Trophoblast cell (in vitro differentiated cells and primary cell): ENCODE measurements at regions not wholly inside any gene's neighbourhood (a gene's known extent, or its start where the extent isn't known, plus 50 kb on each side); places are given as distances from the start of the nearest gene placed in this dataset.

Experiments
- DNase-seq, 2 donors: peaks; one replicate each; pipeline ENCODE4 v3.0.0-alpha.2; 2016
- H2AFZ ChIP-seq: 2 replicates; pipeline ENCODE4 v1.6.1; 2013; ENCODE audit warnings: low read length, moderate library complexity, mild to moderate bottlenecking; ENCODE audit not compliant: insufficient read depth, poor library complexity
- H2AK5ac ChIP-seq: 2 replicates; pipeline ENCODE4 v1.6.1; 2013; ENCODE audit warnings: mild to moderate bottlenecking, low read length
- H2BK120ac ChIP-seq: 2 replicates; pipeline ENCODE4 v1.6.1; 2013; ENCODE audit warnings: low read length, mild to moderate bottlenecking, moderate library complexity; ENCODE audit not compliant: insufficient read depth, poor library complexity
- H2BK12ac ChIP-seq: 2 replicates; pipeline ENCODE4 v1.6.1; 2013; ENCODE audit warnings: mild to moderate bottlenecking, low read length, moderate library complexity
- H2BK5ac ChIP-seq: 2 replicates; pipeline ENCODE4 v1.6.1; 2013; ENCODE audit warnings: low read length, low read depth, moderate library complexity, mild to moderate bottlenecking; ENCODE audit not compliant: poor library complexity
- H3K14ac ChIP-seq: 2 replicates; pipeline ENCODE4 v1.6.1; 2013; ENCODE audit warnings: mild to moderate bottlenecking, low read length
- H3K18ac ChIP-seq: 2 replicates; pipeline ENCODE4 v1.6.1; 2013; ENCODE audit warnings: mild to moderate bottlenecking, low read length
- H3K23ac ChIP-seq: 2 replicates; pipeline ENCODE4 v1.6.1; 2013; ENCODE audit warnings: low read length
- H3K27ac ChIP-seq: 2 replicates; pipeline ENCODE4 v1.5.1; 2013; ENCODE audit warnings: low read depth, mild to moderate bottlenecking, inconsistent platforms, low read length, moderate library complexity
- H3K27me3 ChIP-seq: 2 replicates; pipeline ENCODE4 v1.6.1; 2013; ENCODE audit warnings: inconsistent platforms, mild to moderate bottlenecking, low read length, moderate library complexity; ENCODE audit not compliant: insufficient read depth
- H3K36me3 ChIP-seq, 2 experiments: 1 replicate in 1 of 2; 2 replicates in 1 of 2; pipeline ENCODE4 v1.6.1; 2013; ENCODE audit warnings: low read length in 2 of 2, mild to moderate bottlenecking in 2 of 2, moderate library complexity in 1 of 2; ENCODE audit not compliant: insufficient read depth in 2 of 2, control insufficient read depth in 1 of 2
- H3K4ac ChIP-seq: 2 replicates; pipeline ENCODE4 v1.6.1; 2013; ENCODE audit warnings: low read depth, mild to moderate bottlenecking, low read length, moderate library complexity
- H3K4me1 ChIP-seq, 2 experiments: 1 replicate in 1 of 2; 2 replicates in 1 of 2; pipeline ENCODE4 v1.6.1; 2013; ENCODE audit warnings: low read length in 2 of 2, mild to moderate bottlenecking in 2 of 2, moderate library complexity in 1 of 2; ENCODE audit not compliant: insufficient read depth in 2 of 2, control insufficient read depth in 1 of 2
- H3K4me2 ChIP-seq: 2 replicates; pipeline ENCODE4 v1.6.1; 2013; ENCODE audit warnings: inconsistent platforms, mild to moderate bottlenecking, low read length, moderate library complexity
- H3K4me3 ChIP-seq: 2 replicates; pipeline ENCODE4 v1.5.1; 2013; ENCODE audit warnings: mild to moderate bottlenecking, low read depth, low read length, inconsistent platforms
- H3K79me1 ChIP-seq: one replicate; pipeline ENCODE4 v1.6.1; 2013; ENCODE audit warnings: low read length
- H3K79me2 ChIP-seq: 2 replicates; pipeline ENCODE4 v1.6.1; 2013; ENCODE audit warnings: low read length, mild to moderate bottlenecking; ENCODE audit not compliant: control insufficient read depth, insufficient read depth, poor library complexity
- H3K9ac ChIP-seq: 2 replicates; pipeline ENCODE4 v1.6.1; 2013; ENCODE audit warnings: mild to moderate bottlenecking, low read length
- H3K9me3 ChIP-seq: 2 replicates; pipeline ENCODE4 v1.6.1; 2013; ENCODE audit warnings: low read depth, mild to moderate bottlenecking, control low read depth, inconsistent platforms, low read length; ENCODE audit not compliant: insufficient read depth
- H4K12ac ChIP-seq: 2 replicates; pipeline ENCODE4 v1.6.1; 2013; ENCODE audit warnings: low read depth, mild to moderate bottlenecking, low read length, moderate library complexity
- H4K8ac ChIP-seq: 2 replicates; pipeline ENCODE4 v1.6.1; 2013; ENCODE audit warnings: low read depth, mild to moderate bottlenecking, low read length, moderate library complexity
- H4K91ac ChIP-seq: one replicate; pipeline ENCODE4 v1.6.1; 2013; ENCODE audit warnings: low read depth, mild to moderate bottlenecking, low read length, moderate library complexity
- WGBS: extraction: QIAGEN DNeasy Blood & Tissue Kit; methylation state at CpG from one replicate; pipeline ENCODE4 v1.1.7; 2013; ENCODE audit warnings: missing lambda C conversion rate; ENCODE audit not compliant: insufficient read length, insufficient coverage; ENCODE audit errors: extremely low coverage; 5-methylcytosine and 5-hydroxymethylcytosine counted together

DNA sequence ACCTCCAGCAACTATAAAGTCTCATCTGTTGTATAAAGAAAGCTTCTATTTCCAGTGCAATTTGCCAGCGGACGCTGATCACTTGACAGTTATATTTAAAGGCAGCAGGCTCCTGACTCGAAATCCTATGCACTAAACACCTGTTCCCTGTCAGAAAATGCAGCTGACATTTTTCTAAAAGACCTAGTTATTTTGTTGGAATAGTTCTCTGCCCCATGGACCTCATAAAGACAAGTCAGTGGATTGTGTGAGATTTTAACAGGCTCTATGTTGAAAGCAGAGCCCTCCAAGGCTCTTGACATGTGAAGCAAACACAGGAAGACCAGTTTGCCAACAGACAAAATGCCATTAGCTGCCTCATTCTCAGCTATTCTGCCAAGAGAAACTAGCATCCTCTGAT is 304.7 kb upstream of the KLF12 start:
- no peak overlapping the region for H3K23ac ChIP-seq
- no peaks in the 10 kb centered on the region for H3K36me3 ChIP-seq
- no peak overlapping the region for H3K9ac ChIP-seq
- H3K9me3 ChIP-seq = no peaks in the 10 kb centered on the region
- H3K14ac ChIP-seq = no peak overlapping the region
- no peak overlapping the region for H2AFZ ChIP-seq
- no peak overlapping the region for H3K18ac ChIP-seq
- no peak overlapping the region for H4K8ac ChIP-seq
- H3K27ac ChIP-seq = no peak overlapping the region
- no CpG with 5 or more reads among the region's 3 CpGs for WGBS
- H3K79me2 ChIP-seq = no peaks in the 10 kb centered on the region
- H2AK5ac ChIP-seq = no peak overlapping the region
- no peak overlapping the region for H2BK12ac ChIP-seq
- no peak for DNase-seq
- no peak overlapping the region for H2BK120ac ChIP-seq
- no peaks in the 10 kb centered on the region for H3K79me1 ChIP-seq
- H3K27me3 ChIP-seq = no peaks in the 10 kb centered on the region
- H3K4me3 ChIP-seq = no peak overlapping the region
- H3K4me2 ChIP-seq = no peak overlapping the region
- no peak overlapping the region for H4K12ac ChIP-seq
- no peak overlapping the region for H2BK5ac ChIP-seq
- no peaks in the 10 kb centered on the region for H3K4me1 ChIP-seq
- no peak overlapping the region for H3K4ac ChIP-seq
- H4K91ac ChIP-seq = no peak overlapping the region

DNA sequence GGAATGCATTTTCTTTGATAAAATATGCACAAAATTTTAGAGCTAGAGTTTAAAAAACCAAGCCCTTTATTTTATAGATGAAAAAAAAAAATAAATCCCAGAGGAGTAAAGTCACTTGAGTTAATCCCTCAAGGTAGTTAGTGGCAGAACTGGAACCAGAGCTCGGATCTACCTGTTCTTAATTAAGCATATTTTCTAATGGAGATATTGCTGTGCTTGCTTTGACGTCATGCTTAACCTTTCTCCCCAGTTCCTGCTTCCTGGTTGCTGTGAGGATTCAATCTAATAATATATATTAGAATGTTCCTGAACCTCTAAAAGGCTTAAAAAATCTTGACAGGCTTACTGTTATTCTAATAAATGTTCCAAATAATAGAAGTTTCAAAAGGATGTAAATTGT is 300.6 kb upstream of the KLF12 start:
- H3K4ac ChIP-seq = no peak overlapping the region
- H4K8ac ChIP-seq = no peak overlapping the region
- H2BK12ac ChIP-seq = no peak overlapping the region
- H3K9me3 ChIP-seq = no peaks in the 10 kb centered on the region
- H3K36me3 ChIP-seq = no peaks in the 10 kb centered on the region
- H3K27me3 ChIP-seq = no peaks in the 10 kb centered on the region
- DNase-seq = no peak
- no peaks in the 10 kb centered on the region for H3K4me1 ChIP-seq
- no peak overlapping the region for H2BK120ac ChIP-seq
- no peak overlapping the region for H3K4me2 ChIP-seq
- H3K4me3 ChIP-seq = no peak overlapping the region
- no peak overlapping the region for H3K9ac ChIP-seq
- no peaks in the 10 kb centered on the region for H3K79me1 ChIP-seq
- no peak overlapping the region for H2AK5ac ChIP-seq
- H2AFZ ChIP-seq = no peak overlapping the region
- H3K18ac ChIP-seq = no peak overlapping the region
- no peaks in the 10 kb centered on the region for H3K79me2 ChIP-seq
- H4K12ac ChIP-seq = no peak overlapping the region
- WGBS = no CpG with 5 or more reads among the region's 2 CpGs
- H4K91ac ChIP-seq = no peak overlapping the region
- H2BK5ac ChIP-seq = no peak overlapping the region
- no peak overlapping the region for H3K23ac ChIP-seq
- no peak overlapping the region for H3K14ac ChIP-seq
- H3K27ac ChIP-seq = no peak overlapping the region

DNA sequence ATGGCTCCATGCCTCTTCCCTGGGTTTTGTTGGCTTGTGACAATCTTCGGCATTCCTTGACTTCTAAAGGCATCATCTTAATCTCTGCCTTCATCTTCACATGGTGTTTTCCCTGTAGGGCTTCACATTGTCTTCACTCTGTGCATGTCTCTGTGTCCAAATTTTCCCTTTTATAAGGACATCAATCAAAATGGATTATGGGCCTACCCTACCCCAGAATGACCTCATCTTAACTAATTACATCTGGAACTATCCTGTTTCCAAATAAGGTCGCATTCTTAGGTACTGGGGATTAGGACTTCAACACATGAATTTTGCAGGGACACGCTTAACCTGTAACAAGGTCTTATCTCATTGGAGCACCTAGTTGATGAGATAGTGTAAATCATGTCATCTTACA is 290.3 kb upstream of the KLF12 start:
- Histone ChIP-seq H3K4ac (no peak overlapping the region), H2AFZ (no peak overlapping the region), H3K18ac (no peak overlapping the region), H3K4me2 (no peak overlapping the region), H4K91ac (no peak overlapping the region), H3K14ac (no peak overlapping the region), H2BK12ac (no peak overlapping the region), H3K79me2 (no peaks in the 10 kb centered on the region), H3K79me1 (no peaks in the 10 kb centered on the region), H3K4me3 (no peak overlapping the region), H4K8ac (no peak overlapping the region), H3K36me3 (no peaks in the 10 kb centered on the region), H3K27ac (no peak overlapping the region), H2BK5ac (no peak overlapping the region), H3K23ac (no peak overlapping the region), H3K4me1 (no peaks in the 10 kb centered on the region), H2AK5ac (no peak overlapping the region), H3K9me3 (no peaks in the 10 kb centered on the region), H4K12ac (no peak overlapping the region), H3K9ac (no peak overlapping the region), H2BK120ac (no peak overlapping the region), H3K27me3 (no peaks in the 10 kb centered on the region)
- no CpG with 5 or more reads among the region's 3 CpGs for WGBS
- no peak for DNase-seq

DNA sequence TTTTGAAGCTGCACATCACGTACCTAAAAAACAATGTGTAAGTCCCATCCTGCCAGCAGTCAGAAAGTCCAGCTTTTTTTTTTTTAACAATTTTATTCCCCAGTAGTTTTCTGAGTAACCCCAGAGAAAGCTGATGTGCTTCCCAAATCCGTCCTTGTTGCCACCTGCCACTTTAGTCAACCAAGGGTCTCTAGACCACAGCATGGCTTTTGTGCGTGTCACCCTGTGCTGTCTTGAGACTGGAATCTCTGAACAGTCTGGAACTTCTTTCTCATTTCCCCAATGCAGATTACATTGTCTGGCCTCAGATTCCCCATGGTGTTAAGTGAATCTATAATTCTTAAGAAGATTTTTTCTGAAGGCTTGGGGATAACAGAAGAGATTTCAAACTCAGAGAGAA is 289.2 kb upstream of the KLF12 start:
- WGBS = no CpG with 5 or more reads among the region's 3 CpGs
- no peak overlapping the region for H2BK5ac ChIP-seq

More for the DNA sequence above, 289.2 kb upstream of the KLF12 start:
- Histone ChIP-seq H3K18ac (no peak overlapping the region), H3K9ac (no peak overlapping the region), H3K27me3 (no peaks in the 10 kb centered on the region), H3K4me1 (no peaks in the 10 kb centered on the region), H3K79me1 (no peaks in the 10 kb centered on the region), H4K8ac (no peak overlapping the region), H2BK12ac (no peak overlapping the region), H2AFZ (no peak overlapping the region), H3K4me2 (no peak overlapping the region), H2AK5ac (no peak overlapping the region), H4K91ac (no peak overlapping the region), H3K23ac (no peak overlapping the region), H3K27ac (no peak overlapping the region), H3K14ac (no peak overlapping the region), H3K9me3 (no peaks in the 10 kb centered on the region), H2BK120ac (no peak overlapping the region), H3K79me2 (no peaks in the 10 kb centered on the region), H3K4me3 (no peak overlapping the region), H3K4ac (no peak overlapping the region), H3K36me3 (no peaks in the 10 kb centered on the region), H4K12ac (no peak overlapping the region)
- DNase-seq = no peak
